RWPE1 (cell line): ENCODE measurements at regions not wholly inside any gene's neighbourhood (a gene's known extent, or its start where the extent isn't known, plus 50 kb on each side); places are given as distances from the start of the nearest gene placed in this dataset.

Experiments used
- CTCF ChIA-PET: fragments of 350-600 bp; sonication (Branson Sonifier 250); formaldehyde crosslinking; extraction: SDS; loops from one replicate; lab custom pipeline; 2021; lab: Yijun Ruan, JAX
- POLR2A ChIA-PET: fragments of 400-600 bp; formaldehyde crosslinking; extraction: SDS; loops from one replicate; lab custom pipeline; 2020; ENCODE audit warnings: antibody characterized with exemption; ENCODE audit not compliant: low non-redundant PET; lab: Yijun Ruan, JAX
- DNase-seq: peaks from one replicate; pipeline ENCODE4 v3.0.0; 2012; ENCODE audit warnings: low spot score
- H3K27ac ChIP-seq: fragments of 450-650 bp; 2 replicates; pipeline ENCODE4 v1.5.1; 2017
- TF ChIP-seq, protein P1 (sequence below): fragments of 450-650 bp; conservative IDR thresholded peaks from 2 replicates; pipeline ENCODE4 v1.5.1; 2017; ENCODE audit warnings: low read depth, mild to moderate bottlenecking

DNA sequence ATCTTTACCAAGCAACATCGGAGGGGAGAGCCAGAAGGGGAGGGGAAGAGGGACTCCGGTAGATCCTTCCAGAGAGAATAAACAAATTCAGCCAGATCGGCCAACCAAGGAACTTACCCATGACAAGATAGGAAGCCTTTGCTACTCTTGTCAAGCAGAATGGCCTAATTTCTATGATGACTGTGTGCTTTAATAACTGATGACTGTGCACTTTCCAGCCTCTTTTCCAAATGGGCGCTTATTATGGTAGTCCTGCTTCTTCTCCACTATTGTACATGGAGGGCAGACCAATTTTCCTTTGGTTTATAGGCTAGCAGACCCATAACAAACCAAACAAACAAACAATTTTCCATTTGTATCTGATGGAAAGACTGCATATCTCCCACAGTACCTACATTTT is 163.8 kb upstream of the RFX3 start:
- ChIA-PET POLR2A (no interaction called here), CTCF (no interaction called here)
- TF ChIP-seq, protein P1, sequence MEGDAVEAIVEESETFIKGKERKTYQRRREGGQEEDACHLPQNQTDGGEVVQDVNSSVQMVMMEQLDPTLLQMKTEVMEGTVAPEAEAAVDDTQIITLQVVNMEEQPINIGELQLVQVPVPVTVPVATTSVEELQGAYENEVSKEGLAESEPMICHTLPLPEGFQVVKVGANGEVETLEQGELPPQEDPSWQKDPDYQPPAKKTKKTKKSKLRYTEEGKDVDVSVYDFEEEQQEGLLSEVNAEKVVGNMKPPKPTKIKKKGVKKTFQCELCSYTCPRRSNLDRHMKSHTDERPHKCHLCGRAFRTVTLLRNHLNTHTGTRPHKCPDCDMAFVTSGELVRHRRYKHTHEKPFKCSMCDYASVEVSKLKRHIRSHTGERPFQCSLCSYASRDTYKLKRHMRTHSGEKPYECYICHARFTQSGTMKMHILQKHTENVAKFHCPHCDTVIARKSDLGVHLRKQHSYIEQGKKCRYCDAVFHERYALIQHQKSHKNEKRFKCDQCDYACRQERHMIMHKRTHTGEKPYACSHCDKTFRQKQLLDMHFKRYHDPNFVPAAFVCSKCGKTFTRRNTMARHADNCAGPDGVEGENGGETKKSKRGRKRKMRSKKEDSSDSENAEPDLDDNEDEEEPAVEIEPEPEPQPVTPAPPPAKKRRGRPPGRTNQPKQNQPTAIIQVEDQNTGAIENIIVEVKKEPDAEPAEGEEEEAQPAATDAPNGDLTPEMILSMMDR: no peak
- DNase-seq: no peak
- no peak overlapping the region for H3K27ac ChIP-seq

DNA sequence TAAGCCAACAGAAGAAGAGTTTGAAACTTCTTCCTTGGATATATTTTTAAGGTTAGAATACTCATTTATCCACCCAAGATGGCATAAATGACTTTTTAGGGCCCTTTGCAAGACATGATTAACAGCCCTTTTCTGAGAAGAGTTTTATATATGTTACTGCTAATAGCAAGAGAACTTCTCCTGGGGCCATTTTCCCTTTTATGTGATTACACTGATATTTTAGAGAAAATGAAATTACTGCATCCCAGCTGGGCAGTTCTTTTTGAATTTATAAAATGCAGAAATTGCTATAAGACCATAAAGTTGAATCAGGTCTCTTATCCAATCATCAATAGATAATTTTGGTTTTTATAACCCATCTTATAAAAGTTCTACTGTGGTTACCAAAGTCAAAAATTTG is 161.3 kb upstream of the RFX3 start:
- no peak overlapping the region for H3K27ac ChIP-seq
- ChIA-PET CTCF (no interaction called here), POLR2A (no interaction called here)
- TF ChIP-seq, protein P1: no peak
- DNase-seq: no peak

DNA sequence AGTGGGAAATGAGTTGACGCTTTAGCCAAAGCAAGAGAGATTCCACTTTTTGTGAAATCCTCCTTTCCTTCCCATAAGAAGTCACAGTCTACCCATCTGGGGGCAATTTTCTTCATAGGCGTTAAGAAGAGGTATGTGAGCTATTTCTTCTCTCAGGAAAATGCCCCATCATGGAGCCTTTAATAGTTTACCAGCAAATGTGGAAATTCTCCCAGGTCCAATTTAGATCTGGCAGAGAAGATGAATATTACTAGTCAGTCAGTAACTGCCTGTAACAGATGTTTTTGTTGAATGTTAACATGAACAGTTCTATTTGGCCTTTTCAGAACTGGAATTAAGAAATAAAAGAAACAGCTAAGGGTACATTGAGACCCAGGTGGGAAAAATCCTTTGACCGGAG is 156.4 kb upstream of the RFX3 start:
- no peak overlapping the region for H3K27ac ChIP-seq
- POLR2A ChIA-PET: no interaction called here
- TF ChIP-seq, protein P1: no peak
- CTCF ChIA-PET: no interaction called here
- DNase-seq: no peak

DNA sequence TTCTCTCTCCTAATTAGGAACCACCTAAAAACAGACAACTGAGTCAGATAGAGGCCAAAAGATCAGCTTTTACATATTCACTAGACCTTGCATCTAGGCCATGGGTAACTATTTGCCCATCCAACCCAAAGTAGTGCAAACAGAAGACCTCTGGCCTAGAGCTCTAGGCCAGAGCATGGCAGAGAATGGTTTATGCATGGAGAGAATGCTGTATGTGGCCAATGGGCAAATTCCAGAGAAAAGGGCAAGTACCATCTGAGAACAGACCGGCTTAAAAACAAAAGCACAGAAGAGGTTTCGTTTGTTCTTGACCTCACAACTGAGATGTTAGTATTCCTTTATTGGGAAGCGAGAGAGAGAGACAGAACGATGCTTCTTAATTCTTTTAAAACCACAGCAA is 151.7 kb upstream of the RFX3 start:
- CTCF ChIA-PET: no interaction called here
- POLR2A ChIA-PET: no interaction called here
- DNase-seq: no peak
- TF ChIP-seq, protein P1: no peak
- no peak overlapping the region for H3K27ac ChIP-seq

- TF ChIP-seq, protein P1: no peak
- no peak overlapping the region for H3K27ac ChIP-seq
- ChIA-PET POLR2A (no interaction called here), CTCF (no interaction called here)
- DNase-seq: no peak
These were observed 151.0 kb upstream of the RFX3 start for GRCh38 chr9:3676766-3677165.

- no peak for DNase-seq
- TF ChIP-seq, protein P1: no peak
- ChIA-PET CTCF (no interaction called here), POLR2A (no interaction called here)
- H3K27ac ChIP-seq: no peak overlapping the region
These were observed 150.1 kb upstream of the RFX3 start for GRCh38 chr9:3675946-3676345.

DNA sequence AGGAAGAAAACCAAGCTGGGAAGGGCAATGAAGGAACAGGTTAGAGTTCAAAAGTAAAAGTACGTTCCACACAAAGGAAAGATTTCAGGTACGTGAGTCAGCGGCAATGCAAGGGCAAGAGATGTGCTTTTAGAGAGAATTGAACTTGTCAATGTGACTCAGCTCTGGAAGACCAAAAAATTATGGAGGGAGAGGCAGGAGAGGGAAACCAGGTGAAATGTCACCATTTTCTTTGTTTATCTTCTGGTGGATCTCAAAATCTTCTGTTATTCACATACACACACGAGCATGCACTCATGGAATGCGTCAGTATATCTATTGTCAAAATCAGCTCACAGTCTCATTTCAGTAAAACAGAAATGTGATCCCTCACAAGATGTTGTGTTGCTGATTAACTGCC is 148.8 kb upstream of the RFX3 start:
- DNase-seq: no peak
- TF ChIP-seq, protein P1: no peak
- ChIA-PET CTCF (no interaction called here), POLR2A (no interaction called here)
- H3K27ac ChIP-seq: no peak overlapping the region
